ENCODE measurements at regions not wholly inside any gene's neighbourhood (a gene's known extent, or its start where the extent isn't known, plus 50 kb on each side); places are given as distances from the start of the nearest gene placed in this dataset.

DNA sequence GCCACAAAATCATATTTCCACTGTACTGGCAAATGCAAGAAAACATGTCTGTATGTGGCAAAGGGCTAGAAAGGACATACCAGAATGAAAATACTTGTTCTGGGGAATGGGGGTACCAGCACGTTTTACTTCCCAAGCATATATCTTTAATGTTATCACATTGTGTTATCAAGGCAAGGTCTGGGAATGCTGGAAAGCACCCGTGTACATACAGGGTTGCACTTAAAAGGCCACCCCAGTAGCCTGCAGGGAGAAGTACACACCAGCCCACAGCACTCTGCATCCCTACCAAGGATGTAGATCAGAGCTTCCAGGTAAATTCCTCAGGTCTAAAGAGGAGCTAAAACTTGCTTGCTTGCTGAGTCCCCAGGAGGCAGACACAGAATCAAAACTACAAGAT is 381.8 kb downstream of the RRAGC start:
- TF ChIP-seq, protein P1, sequence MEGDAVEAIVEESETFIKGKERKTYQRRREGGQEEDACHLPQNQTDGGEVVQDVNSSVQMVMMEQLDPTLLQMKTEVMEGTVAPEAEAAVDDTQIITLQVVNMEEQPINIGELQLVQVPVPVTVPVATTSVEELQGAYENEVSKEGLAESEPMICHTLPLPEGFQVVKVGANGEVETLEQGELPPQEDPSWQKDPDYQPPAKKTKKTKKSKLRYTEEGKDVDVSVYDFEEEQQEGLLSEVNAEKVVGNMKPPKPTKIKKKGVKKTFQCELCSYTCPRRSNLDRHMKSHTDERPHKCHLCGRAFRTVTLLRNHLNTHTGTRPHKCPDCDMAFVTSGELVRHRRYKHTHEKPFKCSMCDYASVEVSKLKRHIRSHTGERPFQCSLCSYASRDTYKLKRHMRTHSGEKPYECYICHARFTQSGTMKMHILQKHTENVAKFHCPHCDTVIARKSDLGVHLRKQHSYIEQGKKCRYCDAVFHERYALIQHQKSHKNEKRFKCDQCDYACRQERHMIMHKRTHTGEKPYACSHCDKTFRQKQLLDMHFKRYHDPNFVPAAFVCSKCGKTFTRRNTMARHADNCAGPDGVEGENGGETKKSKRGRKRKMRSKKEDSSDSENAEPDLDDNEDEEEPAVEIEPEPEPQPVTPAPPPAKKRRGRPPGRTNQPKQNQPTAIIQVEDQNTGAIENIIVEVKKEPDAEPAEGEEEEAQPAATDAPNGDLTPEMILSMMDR (IDR thresholded peaks at IDR 0.05; ENCODE audit: low read depth, low read length, poor library complexity, severe bottlenecking) = no peak
- TF ChIP-seq EZH2phosphoT487 (IDR thresholded peaks at IDR 0.05; ENCODE audit: borderline replicate concordance, low read length) = no peak

Measured in DOHH2 (cell line).